ENCODE measurements at regions not wholly inside any gene's neighbourhood (a gene's known extent, or its start where the extent isn't known, plus 50 kb on each side); places are given as distances from the start of the nearest gene placed in this dataset.

DNA sequence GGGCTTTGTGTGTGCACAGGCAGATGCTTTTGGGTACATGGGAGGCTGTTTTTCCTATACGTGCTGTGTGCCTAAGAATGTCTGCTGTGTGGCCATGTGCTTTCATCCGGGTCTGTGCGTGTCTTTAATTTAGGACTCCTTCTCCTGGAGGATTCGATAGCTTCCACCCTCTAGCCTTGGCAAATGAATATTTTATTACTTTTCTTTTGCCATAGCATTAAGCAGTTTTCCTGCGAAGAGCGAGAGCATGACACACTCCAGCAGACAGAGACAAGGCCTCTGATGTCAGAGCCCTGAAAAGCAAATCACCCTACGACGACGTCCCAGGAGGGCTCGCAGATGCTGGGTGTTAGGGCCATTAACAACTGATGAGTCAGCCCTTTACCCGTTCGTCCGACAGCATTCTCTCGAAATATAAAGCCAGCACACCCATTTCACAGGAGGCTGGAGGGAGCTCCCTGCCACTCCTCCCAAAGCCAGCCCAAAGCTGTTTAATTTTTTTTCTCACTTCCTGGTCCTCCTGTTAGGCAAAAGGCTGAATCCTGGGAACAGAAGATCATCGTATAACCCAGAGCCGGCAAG is 311.3 kb upstream of the ZMIZ1 start:
- peaks cover 25% of the 10 kb centered on the region for H3K27me3 Mint-ChIP-seq
- H3K9ac ChIP-seq (ENCODE audit: low read length), result no peak overlapping the region
- TF ChIP-seq, protein P1, sequence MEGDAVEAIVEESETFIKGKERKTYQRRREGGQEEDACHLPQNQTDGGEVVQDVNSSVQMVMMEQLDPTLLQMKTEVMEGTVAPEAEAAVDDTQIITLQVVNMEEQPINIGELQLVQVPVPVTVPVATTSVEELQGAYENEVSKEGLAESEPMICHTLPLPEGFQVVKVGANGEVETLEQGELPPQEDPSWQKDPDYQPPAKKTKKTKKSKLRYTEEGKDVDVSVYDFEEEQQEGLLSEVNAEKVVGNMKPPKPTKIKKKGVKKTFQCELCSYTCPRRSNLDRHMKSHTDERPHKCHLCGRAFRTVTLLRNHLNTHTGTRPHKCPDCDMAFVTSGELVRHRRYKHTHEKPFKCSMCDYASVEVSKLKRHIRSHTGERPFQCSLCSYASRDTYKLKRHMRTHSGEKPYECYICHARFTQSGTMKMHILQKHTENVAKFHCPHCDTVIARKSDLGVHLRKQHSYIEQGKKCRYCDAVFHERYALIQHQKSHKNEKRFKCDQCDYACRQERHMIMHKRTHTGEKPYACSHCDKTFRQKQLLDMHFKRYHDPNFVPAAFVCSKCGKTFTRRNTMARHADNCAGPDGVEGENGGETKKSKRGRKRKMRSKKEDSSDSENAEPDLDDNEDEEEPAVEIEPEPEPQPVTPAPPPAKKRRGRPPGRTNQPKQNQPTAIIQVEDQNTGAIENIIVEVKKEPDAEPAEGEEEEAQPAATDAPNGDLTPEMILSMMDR (IDR thresholded peaks at IDR 0.05), result no peak
- no peak for TF ChIP-seq EZH2 (IDR thresholded peaks at IDR 0.05; ENCODE audit: borderline replicate concordance, insufficient read depth, low read depth, low read length, poor library complexity, severe bottlenecking)

DNA sequence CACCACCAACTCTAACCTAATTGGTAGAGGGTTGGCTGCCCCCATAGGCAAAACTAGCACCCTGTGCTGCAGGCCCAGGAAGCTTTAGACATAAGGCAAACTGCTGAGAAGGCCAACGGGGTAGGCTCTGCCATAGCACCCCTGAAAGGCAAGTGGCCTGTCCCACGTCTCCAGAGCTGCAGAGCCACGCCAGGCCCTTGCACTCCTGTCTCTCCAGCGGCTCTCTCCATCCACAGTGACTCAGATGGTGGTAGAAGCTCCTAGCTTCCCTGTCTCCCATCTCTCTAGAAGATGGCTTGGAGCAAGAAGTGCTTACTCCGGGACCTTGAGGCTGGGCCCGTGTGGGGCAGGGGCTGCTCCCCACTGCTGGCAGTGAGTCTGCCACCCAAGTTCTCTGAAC is 310.6 kb upstream of the ZMIZ1 start:
- no peak overlapping the region for H3K27ac ChIP-seq (ENCODE audit: low read length in 2 of 2)
- ATAC-seq (ENCODE audit: low read depth) (no peak), DNase-seq (no peak)
- Mint-ChIP-seq H3K4me3 (no peak overlapping the region), H3K4me1 (no peaks in the 10 kb centered on the region), H3K27ac (no peak overlapping the region), H3K27me3 (peaks cover 20% of the 10 kb centered on the region), H3K9me3 (ENCODE audit: insufficient read depth) (no peaks in the 10 kb centered on the region)
- ChIA-PET POLR2A (no interaction called here), CTCF (no interaction called here)
- H3K79me2 ChIP-seq (ENCODE audit: control insufficient read depth, insufficient read depth, low read length), result no peaks in the 10 kb centered on the region
- peaks cover 0 to 13% (median 3%) of the 10 kb centered on the region in 4 experiments for H3K27me3 ChIP-seq (replicated peaks in 1 of 4; ENCODE audit: control extremely low read depth in 1 of 4, control insufficient read depth in 3 of 4, insufficient read depth in 4 of 4, low read length in 3 of 4)
- H3K9ac ChIP-seq (ENCODE audit: low read length), result no peak overlapping the region
- no peaks in the 10 kb centered on the region for H3K36me3 ChIP-seq (replicated peaks in 1 of 2; ENCODE audit: control extremely low read depth in 1 of 2, control insufficient read depth in 1 of 2, extremely low read depth in 1 of 2, insufficient read depth in 2 of 2, low read length in 1 of 2)
- H3K4me1 ChIP-seq (ENCODE audit: control insufficient read depth in 2 of 2, insufficient read depth in 2 of 2, low read length in 2 of 2), result no peaks in the 10 kb centered on the region
- WGBS (ENCODE audit: insufficient coverage), result 92% methylated on average over 6 of the region's 6 CpGs
- no peak for TF ChIP-seq EZH2 (IDR thresholded peaks at IDR 0.05; ENCODE audit: borderline replicate concordance, insufficient read depth, low read depth, low read length, poor library complexity, severe bottlenecking)
- TF ChIP-seq, protein P1 (IDR thresholded peaks at IDR 0.05), result no peak
- H3K4me3 ChIP-seq (ENCODE audit: control extremely low read depth in 1 of 5, extremely low read depth in 1 of 5, insufficient read depth in 1 of 5, low read depth in 2 of 5, low read length in 4 of 5), result no peak overlapping the region
- H3K9me3 ChIP-seq (ENCODE audit: control extremely low read depth in 1 of 3, control insufficient read depth in 2 of 3, insufficient read depth in 1 of 3, low read length in 2 of 3), result no peaks in the 10 kb centered on the region
- H4K20me1 ChIP-seq (ENCODE audit: control insufficient read depth, insufficient read depth, low read length, poor library complexity, severe bottlenecking), result no peaks in the 10 kb centered on the region
- intact Hi-C loops (cut with micrococcal nuclease), result no loop called here
- no peak overlapping the region for H3K4me2 ChIP-seq (replicated peaks; ENCODE audit: low read depth, low read length, poor library complexity, severe bottlenecking)
- no peak overlapping the region for H2AFZ ChIP-seq (ENCODE audit: insufficient read depth, low read depth, low read length, poor library complexity, severe bottlenecking)

More for the DNA sequence above, 311.3 kb upstream of the ZMIZ1 start:
- Histone ChIP-seq H3K4me2 (replicated peaks; ENCODE audit: low read depth, low read length, poor library complexity, severe bottlenecking) (no peak overlapping the region), H3K9me3 (ENCODE audit: control extremely low read depth in 1 of 3, control insufficient read depth in 2 of 3, insufficient read depth in 1 of 3, low read length in 2 of 3) (no peaks in the 10 kb centered on the region), H3K4me1 (ENCODE audit: control insufficient read depth in 2 of 2, insufficient read depth in 2 of 2, low read length in 2 of 2) (no peaks in the 10 kb centered on the region), H3K36me3 (replicated peaks in 1 of 2; ENCODE audit: control extremely low read depth in 1 of 2, control insufficient read depth in 1 of 2, extremely low read depth in 1 of 2, insufficient read depth in 2 of 2, low read length in 1 of 2) (no peaks in the 10 kb centered on the region), H2AFZ (ENCODE audit: insufficient read depth, low read depth, low read length, poor library complexity, severe bottlenecking) (no peak overlapping the region), H3K4me3 (ENCODE audit: control extremely low read depth in 1 of 5, extremely low read depth in 1 of 5, insufficient read depth in 1 of 5, low read depth in 2 of 5, low read length in 4 of 5) (no peak overlapping the region), H4K20me1 (ENCODE audit: control insufficient read depth, insufficient read depth, low read length, poor library complexity, severe bottlenecking) (no peaks in the 10 kb centered on the region), H3K27me3 (replicated peaks in 1 of 4; ENCODE audit: control extremely low read depth in 1 of 4, control insufficient read depth in 3 of 4, insufficient read depth in 4 of 4, low read length in 3 of 4) (peaks cover 0 to 13% (median 3%) of the 10 kb centered on the region in 4 experiments), H3K79me2 (ENCODE audit: control insufficient read depth, insufficient read depth, low read length) (no peaks in the 10 kb centered on the region), H3K27ac (ENCODE audit: low read length in 2 of 2) (no peak overlapping the region)
- ChIA-PET CTCF (no interaction called here), POLR2A (no interaction called here)
- no peaks in the 10 kb centered on the region for H3K9me3 Mint-ChIP-seq (ENCODE audit: insufficient read depth)
- intact Hi-C loops (cut with micrococcal nuclease), result no loop called here
- no peak overlapping the region for H3K4me3 Mint-ChIP-seq
- DNase-seq (no peak), ATAC-seq (ENCODE audit: low read depth) (no peak)
- 94% methylated on average over 13 of the region's 16 CpGs for WGBS (ENCODE audit: insufficient coverage)
- no peak overlapping the region for H3K27ac Mint-ChIP-seq
- no peaks in the 10 kb centered on the region for H3K4me1 Mint-ChIP-seq
